ENCODE measurements at regions not wholly inside any gene's neighbourhood (a gene's known extent, or its start where the extent isn't known, plus 50 kb on each side); places are given as distances from the start of the nearest gene placed in this dataset.

DNA sequence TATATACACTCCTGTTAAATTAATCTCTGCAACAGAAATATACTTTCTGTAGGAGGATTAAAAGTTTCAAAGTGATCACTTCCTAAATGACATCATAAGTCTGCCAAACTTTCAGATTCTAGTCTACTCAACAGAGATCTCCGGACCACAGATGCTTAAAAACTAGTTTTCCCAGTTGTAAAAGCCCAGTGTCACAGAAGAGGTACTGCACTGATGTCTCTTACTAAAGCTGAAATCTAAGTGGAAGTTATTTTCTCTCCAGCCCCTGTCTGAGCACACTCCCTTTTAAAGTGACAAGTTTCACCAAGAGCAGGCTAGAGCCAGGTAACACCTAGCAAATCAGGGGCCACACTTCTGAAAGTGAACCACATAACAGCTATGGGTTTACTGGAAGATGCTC lies 71.6 kb upstream of the DST start:
- H3K36me3 ChIP-seq (ENCODE audit: control insufficient read depth, insufficient read depth, low read length): no peaks in the 10 kb centered on the region
- H3K27me3 Mint-ChIP-seq: no peaks in the 10 kb centered on the region
- no peak overlapping the region for H3K27ac ChIP-seq (ENCODE audit: insufficient read depth, low read length, poor library complexity, severe bottlenecking)
- no peaks in the 10 kb centered on the region for H3K4me1 ChIP-seq (ENCODE audit: control insufficient read depth, insufficient read depth, low read length, poor library complexity, severe bottlenecking)
- H3K27ac Mint-ChIP-seq: peak overlapping the region in 1 of 3 donors; percentile 58
- H3K4me3 Mint-ChIP-seq: no peak overlapping the region
- no peaks in the 10 kb centered on the region for H3K36me3 Mint-ChIP-seq
- H3K9me3 ChIP-seq (ENCODE audit: control insufficient read depth in 2 of 2, low read length in 2 of 2): no peaks in the 10 kb centered on the region
- H3K4me3 ChIP-seq (ENCODE audit: low read depth, low read length): no peak overlapping the region
- no peaks in the 10 kb centered on the region for H3K27me3 ChIP-seq (ENCODE audit: control insufficient read depth, insufficient read depth, low read length)
- H3K9me3 Mint-ChIP-seq: peaks cover 0 to 5% (median under 1%) of the 10 kb centered on the region in 7 donors
- H3K4me1 Mint-ChIP-seq: no peaks in the 10 kb centered on the region
- DNase-seq (no peak), ATAC-seq (ENCODE audit: low read depth in 2 of 2) (no peak)

DNA sequence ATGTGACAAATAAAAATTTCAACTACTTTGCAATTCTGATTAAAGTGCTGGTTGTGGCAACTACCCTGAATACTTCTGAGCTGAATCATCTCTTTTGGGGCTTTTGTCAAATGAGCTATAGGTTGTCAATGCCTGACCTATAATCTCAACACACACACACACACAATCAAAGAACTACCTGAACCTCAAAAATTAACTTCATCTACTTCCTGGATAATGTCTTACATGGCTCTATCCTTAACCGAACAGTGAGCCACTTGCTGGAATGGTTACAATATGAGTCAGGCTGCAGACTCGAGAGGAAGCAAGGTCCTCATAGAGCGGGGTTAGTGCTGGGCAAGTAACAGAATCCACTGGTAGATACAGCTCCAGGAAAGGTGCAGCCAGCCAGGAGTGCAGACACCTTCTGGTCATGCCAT lies 70.6 kb upstream of the DST start:
- no peak overlapping the region for H3K27ac ChIP-seq (ENCODE audit: insufficient read depth, low read length, poor library complexity, severe bottlenecking)
- Mint-ChIP-seq H3K9me3 (peaks cover 0 to 1% (median 0%) of the 10 kb centered on the region in 7 donors), H3K27me3 (no peaks in the 10 kb centered on the region)

DNA sequence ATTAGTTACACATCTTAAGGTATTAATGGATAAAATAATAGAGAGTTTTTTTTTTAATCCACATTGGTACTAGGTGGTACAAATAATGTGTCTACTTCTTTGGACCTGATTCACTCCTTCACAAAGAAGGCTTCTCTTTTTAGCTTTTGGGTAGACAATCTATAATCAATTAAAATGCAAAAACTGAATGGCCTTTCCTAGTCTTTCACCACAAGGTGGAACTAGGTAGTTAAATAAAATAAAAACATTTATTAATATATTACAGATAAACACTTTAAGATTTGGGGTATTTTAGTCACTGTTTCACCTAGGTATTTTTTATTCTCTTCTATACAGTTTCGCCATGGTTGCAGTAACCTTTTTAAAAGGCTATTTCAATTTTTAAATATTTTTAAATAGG lies 68.3 kb upstream of the DST start:
- Histone ChIP-seq H3K27ac (ENCODE audit: insufficient read depth, low read length, poor library complexity, severe bottlenecking) (no peak overlapping the region), H3K4me3 (ENCODE audit: low read depth, low read length) (no peak overlapping the region), H3K36me3 (ENCODE audit: control insufficient read depth, insufficient read depth, low read length) (no peaks in the 10 kb centered on the region), H3K27me3 (ENCODE audit: control insufficient read depth, insufficient read depth, low read length) (no peaks in the 10 kb centered on the region), H3K9me3 (ENCODE audit: control insufficient read depth in 2 of 2, low read length in 2 of 2) (no peaks in the 10 kb centered on the region), H3K4me1 (ENCODE audit: control insufficient read depth, insufficient read depth, low read length, poor library complexity, severe bottlenecking) (no peaks in the 10 kb centered on the region)
- ATAC-seq (ENCODE audit: low read depth in 2 of 2) (no peak), DNase-seq (no peak)
- Mint-ChIP-seq H3K27ac (no peak overlapping the region), H3K9me3 (peaks cover 0 to 1% (median 0%) of the 10 kb centered on the region in 7 donors), H3K4me1 (no peaks in the 10 kb centered on the region), H3K27me3 (no peaks in the 10 kb centered on the region), H3K4me3 (no peak overlapping the region), H3K36me3 (no peaks in the 10 kb centered on the region)

More for the DNA sequence above, 70.6 kb upstream of the DST start:
- no peaks in the 10 kb centered on the region for H3K36me3 Mint-ChIP-seq
- Histone ChIP-seq H3K4me1 (ENCODE audit: control insufficient read depth, insufficient read depth, low read length, poor library complexity, severe bottlenecking) (no peaks in the 10 kb centered on the region), H3K4me3 (ENCODE audit: low read depth, low read length) (no peak overlapping the region), H3K36me3 (ENCODE audit: control insufficient read depth, insufficient read depth, low read length) (no peaks in the 10 kb centered on the region), H3K9me3 (ENCODE audit: control insufficient read depth in 2 of 2, low read length in 2 of 2) (no peaks in the 10 kb centered on the region), H3K27me3 (ENCODE audit: control insufficient read depth, insufficient read depth, low read length) (no peaks in the 10 kb centered on the region)
- DNase-seq (no peak), ATAC-seq (ENCODE audit: low read depth in 2 of 2) (no peak)
- no peak overlapping the region for H3K27ac Mint-ChIP-seq
- no peak overlapping the region for H3K4me3 Mint-ChIP-seq
- no peaks in the 10 kb centered on the region for H3K4me1 Mint-ChIP-seq

DNA sequence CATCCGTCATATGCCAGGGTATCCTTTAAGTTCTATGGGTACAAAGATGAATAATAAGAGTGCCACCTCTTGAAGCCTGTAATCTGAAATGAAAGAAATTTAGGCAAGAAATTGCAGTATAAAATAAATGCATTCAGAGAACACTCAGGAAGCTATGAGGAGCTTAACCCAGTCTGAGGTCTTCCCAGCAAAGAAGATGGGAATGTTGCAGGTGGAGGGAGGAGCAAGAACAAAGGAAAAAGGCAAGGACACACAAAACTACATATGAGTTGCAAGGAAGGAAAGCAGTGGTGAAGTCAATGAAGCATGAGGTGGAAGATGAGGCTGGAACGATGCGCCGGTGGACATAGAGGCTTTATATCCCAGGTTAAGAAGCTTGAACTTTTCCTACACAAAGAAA lies 67.0 kb upstream of the DST start:
- H3K4me3 ChIP-seq (ENCODE audit: low read depth, low read length): no peak overlapping the region
- ATAC-seq (ENCODE audit: low read depth in 2 of 2) (no peak), DNase-seq (no peak)
- no peaks in the 10 kb centered on the region for H3K36me3 ChIP-seq (ENCODE audit: control insufficient read depth, insufficient read depth, low read length)
- Mint-ChIP-seq H3K9me3 (peaks cover 0 to 1% (median 0%) of the 10 kb centered on the region in 7 donors), H3K27ac (no peak overlapping the region), H3K4me1 (no peaks in the 10 kb centered on the region), H3K36me3 (no peaks in the 10 kb centered on the region), H3K4me3 (no peak overlapping the region), H3K27me3 (no peaks in the 10 kb centered on the region)
- no peaks in the 10 kb centered on the region for H3K27me3 ChIP-seq (ENCODE audit: control insufficient read depth, insufficient read depth, low read length)
- no peaks in the 10 kb centered on the region for H3K4me1 ChIP-seq (ENCODE audit: control insufficient read depth, insufficient read depth, low read length, poor library complexity, severe bottlenecking)
- no peak overlapping the region for H3K27ac ChIP-seq (ENCODE audit: insufficient read depth, low read length, poor library complexity, severe bottlenecking)
- H3K9me3 ChIP-seq (ENCODE audit: control insufficient read depth in 2 of 2, low read length in 2 of 2): no peaks in the 10 kb centered on the region

DNA sequence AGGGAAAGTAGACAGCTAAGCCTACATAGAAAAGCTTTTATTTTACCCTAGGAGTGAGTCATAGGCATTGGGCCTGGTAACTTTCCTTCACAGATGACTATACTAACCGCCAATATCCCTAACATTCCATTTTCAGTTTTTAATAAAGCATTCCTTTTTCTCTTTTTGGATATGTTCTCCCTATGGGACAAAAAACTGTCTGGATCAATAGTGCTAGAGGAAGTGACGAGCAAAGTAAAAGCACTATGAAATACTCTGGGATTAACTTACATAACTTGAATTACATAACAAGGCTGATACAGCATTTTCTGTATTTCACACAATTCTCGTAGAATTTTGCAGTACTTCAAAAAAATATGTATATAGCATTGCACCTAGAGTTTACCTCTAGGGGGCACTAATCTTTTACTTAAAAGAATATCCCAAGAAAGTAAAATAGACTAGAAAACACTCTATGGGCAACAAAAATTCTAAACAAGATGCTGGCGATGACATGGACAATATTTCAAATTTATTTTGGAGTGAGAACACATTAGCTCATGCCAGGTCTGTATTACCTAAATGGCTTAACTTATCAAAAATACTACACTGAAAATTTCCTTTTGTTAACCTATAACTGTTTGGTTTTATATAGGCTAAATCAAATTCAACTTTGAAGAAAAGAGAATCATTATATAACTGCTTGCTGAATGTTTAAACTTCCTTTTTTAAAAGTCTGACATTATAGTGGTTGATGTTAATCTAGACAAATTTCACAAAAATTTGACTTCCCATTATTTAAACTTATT lies 66.3 kb upstream of the DST start:
- Histone ChIP-seq H3K9me3 (ENCODE audit: control insufficient read depth in 2 of 2, low read length in 2 of 2) (no peaks in the 10 kb centered on the region), H3K36me3 (ENCODE audit: control insufficient read depth, insufficient read depth, low read length) (no peaks in the 10 kb centered on the region), H3K4me3 (ENCODE audit: low read depth, low read length) (no peak overlapping the region), H3K27ac (ENCODE audit: insufficient read depth, low read length, poor library complexity, severe bottlenecking) (no peak overlapping the region), H3K27me3 (ENCODE audit: control insufficient read depth, insufficient read depth, low read length) (no peaks in the 10 kb centered on the region), H3K4me1 (ENCODE audit: control insufficient read depth, insufficient read depth, low read length, poor library complexity, severe bottlenecking) (no peaks in the 10 kb centered on the region)
- ATAC-seq (ENCODE audit: low read depth in 2 of 2): no peak
- H3K27me3 Mint-ChIP-seq: no peaks in the 10 kb centered on the region
- DNase-seq: peak in 1 of 3 donors; percentile 48
- H3K36me3 Mint-ChIP-seq: no peaks in the 10 kb centered on the region
- H3K9me3 Mint-ChIP-seq: peaks cover 0 to 1% (median 0%) of the 10 kb centered on the region in 7 donors
- H3K4me1 Mint-ChIP-seq: no peaks in the 10 kb centered on the region
- no peak overlapping the region for H3K27ac Mint-ChIP-seq
- H3K4me3 Mint-ChIP-seq: no peak overlapping the region

DNA sequence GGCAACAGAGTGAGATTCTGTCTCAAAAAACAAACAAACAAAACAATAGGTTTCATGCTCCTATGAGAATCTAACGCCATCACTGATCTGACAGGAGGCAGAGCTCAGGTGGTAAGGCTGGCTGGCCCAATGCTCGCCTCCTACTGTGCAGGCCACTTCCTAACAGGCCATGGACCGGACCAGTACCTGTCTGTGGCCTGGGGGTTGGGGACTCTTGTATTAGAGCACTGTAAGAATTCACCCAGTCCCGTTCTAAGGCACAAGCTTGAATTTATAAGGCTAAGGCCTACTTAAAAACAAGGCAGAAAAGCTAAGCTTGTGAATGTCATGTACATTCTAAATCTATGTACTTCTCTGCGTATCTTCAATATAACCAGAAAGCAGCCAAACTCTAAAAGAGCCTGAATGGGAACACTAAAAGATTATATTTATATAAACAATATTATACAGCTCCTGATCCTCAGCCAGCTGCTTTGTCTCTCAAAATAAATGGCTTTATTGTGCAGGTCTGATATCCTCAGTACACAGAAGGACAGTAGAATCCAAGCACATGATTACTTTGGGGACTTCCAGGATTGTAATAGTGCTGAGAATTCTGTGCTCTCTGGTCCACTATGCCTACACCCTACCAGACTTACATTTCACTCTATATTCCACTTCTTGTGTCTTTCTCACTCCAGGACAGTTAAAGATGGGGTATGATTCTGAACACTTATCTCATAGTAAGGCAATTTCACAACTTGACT lies 64.5 kb upstream of the DST start:
- no peaks in the 10 kb centered on the region for H3K4me1 Mint-ChIP-seq
- peaks cover 0 to 1% (median 0%) of the 10 kb centered on the region in 7 donors for H3K9me3 Mint-ChIP-seq
- H3K36me3 ChIP-seq (ENCODE audit: control insufficient read depth, insufficient read depth, low read length): no peaks in the 10 kb centered on the region
- H3K9me3 ChIP-seq (ENCODE audit: control insufficient read depth in 2 of 2, low read length in 2 of 2): no peaks in the 10 kb centered on the region
- H3K27me3 Mint-ChIP-seq: no peaks in the 10 kb centered on the region
- H3K27ac Mint-ChIP-seq: no peak overlapping the region
- H3K36me3 Mint-ChIP-seq: no peaks in the 10 kb centered on the region
- DNase-seq: no peak
- H3K27ac ChIP-seq (ENCODE audit: insufficient read depth, low read length, poor library complexity, severe bottlenecking): no peak overlapping the region
- no peaks in the 10 kb centered on the region for H3K27me3 ChIP-seq (ENCODE audit: control insufficient read depth, insufficient read depth, low read length)
- no peak overlapping the region for H3K4me3 ChIP-seq (ENCODE audit: low read depth, low read length)
- ATAC-seq (ENCODE audit: low read depth in 2 of 2): no peak
- H3K4me3 Mint-ChIP-seq: no peak overlapping the region
- no peaks in the 10 kb centered on the region for H3K4me1 ChIP-seq (ENCODE audit: control insufficient read depth, insufficient read depth, low read length, poor library complexity, severe bottlenecking)

DNA sequence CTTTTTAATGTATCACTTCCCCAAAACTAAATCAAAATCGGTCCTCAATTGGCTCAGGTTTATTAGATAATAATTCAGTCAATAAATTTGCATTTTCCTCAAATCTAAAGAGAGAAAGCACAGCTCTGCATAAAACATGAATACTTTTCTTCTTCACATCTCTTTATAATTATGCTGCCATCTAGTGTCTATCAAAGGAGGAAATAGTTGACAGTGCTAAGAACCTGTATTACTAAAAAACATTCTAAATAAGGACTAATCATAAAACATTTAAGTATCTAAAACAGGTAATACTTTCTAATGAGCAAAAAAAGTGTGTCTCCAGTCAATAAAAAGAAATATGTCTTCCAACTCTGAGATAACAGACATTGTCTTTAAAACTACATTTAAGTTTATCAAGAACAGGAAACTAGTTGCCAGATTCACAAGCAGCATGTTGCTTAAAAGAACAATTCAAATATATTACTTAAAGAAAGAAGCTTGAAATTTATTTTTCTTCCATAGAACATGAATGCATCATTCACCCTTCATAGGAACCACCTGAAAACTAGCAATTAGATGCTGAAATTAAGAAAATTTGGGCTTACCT lies 56.5 kb upstream of the DST start:
- Mint-ChIP-seq H3K27ac (no peak overlapping the region), H3K4me1 (no peaks in the 10 kb centered on the region), H3K27me3 (no peaks in the 10 kb centered on the region), H3K4me3 (no peak overlapping the region), H3K36me3 (no peaks in the 10 kb centered on the region), H3K9me3 (peaks cover 0 to 1% (median 0%) of the 10 kb centered on the region in 7 donors)
- no peaks in the 10 kb centered on the region for H3K9me3 ChIP-seq (ENCODE audit: control insufficient read depth in 2 of 2, low read length in 2 of 2)
- H3K4me1 ChIP-seq (ENCODE audit: control insufficient read depth, insufficient read depth, low read length, poor library complexity, severe bottlenecking): no peaks in the 10 kb centered on the region
- H3K27me3 ChIP-seq (ENCODE audit: control insufficient read depth, insufficient read depth, low read length): no peaks in the 10 kb centered on the region
- H3K27ac ChIP-seq (ENCODE audit: insufficient read depth, low read length, poor library complexity, severe bottlenecking): no peak overlapping the region
- no peaks in the 10 kb centered on the region for H3K36me3 ChIP-seq (ENCODE audit: control insufficient read depth, insufficient read depth, low read length)
- no peak for ATAC-seq (ENCODE audit: low read depth in 2 of 2)
- H3K4me3 ChIP-seq (ENCODE audit: low read depth, low read length): no peak overlapping the region
- peak in 1 of 3 donors; percentile 16 for DNase-seq

All from CD4-positive, CD25-positive, alpha-beta regulatory T cell (primary cell).